C4-2B (cell line): ENCODE measurements at regions not wholly inside any gene's neighbourhood (a gene's known extent, or its start where the extent isn't known, plus 50 kb on each side); places are given as distances from the start of the nearest gene placed in this dataset.
A peak's percentile ranks its signal among the peaks of the same experiment; 100 is the strongest.

Source experiments
- H3K27ac ChIP-seq: fragments of 450-650 bp; 2 replicates; pipeline ENCODE4 v1.5.1; 2017
- ZFX ChIP-seq: fragments of 450-650 bp; IDR thresholded peaks from 2 replicates; pipeline ENCODE4 v1.6.1; 2017
- TF ChIP-seq, protein P1 (sequence below): fragments of 450-650 bp; conservative IDR thresholded peaks from 2 replicates; pipeline ENCODE4 v1.5.1; 2017; ENCODE audit warnings: mild to moderate bottlenecking

DNA sequence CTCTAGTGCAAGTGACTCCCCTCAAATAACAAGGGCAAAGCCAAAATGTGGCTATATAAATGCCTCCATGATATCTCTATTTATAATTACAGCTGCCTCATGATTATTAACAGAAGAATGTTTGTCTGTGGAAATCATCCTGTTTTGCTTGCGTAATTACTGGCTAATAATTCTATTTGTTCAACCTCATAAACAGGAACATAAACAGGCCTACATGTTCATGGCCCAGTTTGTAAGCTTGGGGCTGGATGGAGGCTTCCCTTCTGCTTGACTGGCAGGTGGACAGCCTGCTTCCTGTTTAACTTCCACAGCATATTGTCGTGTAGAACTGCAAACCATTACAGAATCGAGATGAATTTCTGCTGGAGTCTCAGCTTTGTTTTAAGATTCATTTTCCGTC is 766.0 kb upstream of the MAP3K7 start:
- TF ChIP-seq, protein P1, sequence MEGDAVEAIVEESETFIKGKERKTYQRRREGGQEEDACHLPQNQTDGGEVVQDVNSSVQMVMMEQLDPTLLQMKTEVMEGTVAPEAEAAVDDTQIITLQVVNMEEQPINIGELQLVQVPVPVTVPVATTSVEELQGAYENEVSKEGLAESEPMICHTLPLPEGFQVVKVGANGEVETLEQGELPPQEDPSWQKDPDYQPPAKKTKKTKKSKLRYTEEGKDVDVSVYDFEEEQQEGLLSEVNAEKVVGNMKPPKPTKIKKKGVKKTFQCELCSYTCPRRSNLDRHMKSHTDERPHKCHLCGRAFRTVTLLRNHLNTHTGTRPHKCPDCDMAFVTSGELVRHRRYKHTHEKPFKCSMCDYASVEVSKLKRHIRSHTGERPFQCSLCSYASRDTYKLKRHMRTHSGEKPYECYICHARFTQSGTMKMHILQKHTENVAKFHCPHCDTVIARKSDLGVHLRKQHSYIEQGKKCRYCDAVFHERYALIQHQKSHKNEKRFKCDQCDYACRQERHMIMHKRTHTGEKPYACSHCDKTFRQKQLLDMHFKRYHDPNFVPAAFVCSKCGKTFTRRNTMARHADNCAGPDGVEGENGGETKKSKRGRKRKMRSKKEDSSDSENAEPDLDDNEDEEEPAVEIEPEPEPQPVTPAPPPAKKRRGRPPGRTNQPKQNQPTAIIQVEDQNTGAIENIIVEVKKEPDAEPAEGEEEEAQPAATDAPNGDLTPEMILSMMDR = no peak
- TF ChIP-seq ZFX = no peak
- no peak overlapping the region for H3K27ac ChIP-seq

DNA sequence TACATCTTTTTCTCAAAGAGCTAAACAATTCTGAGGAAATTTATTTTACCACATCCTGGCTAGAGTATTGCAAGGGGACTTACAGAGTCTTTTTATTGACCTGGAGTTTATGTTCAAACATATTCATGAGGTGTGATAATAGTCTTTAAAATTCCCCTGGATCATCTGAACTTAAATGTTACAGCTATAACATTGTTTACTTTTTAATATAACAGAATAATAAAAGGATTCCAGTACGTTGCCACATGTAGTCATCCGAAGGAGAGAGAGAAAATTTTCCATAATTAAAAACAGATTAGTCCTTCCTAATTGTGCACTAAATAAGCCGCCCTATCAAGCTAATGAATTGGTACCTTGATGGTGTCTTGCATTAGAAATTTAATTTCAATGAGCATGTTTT is 765.4 kb upstream of the MAP3K7 start:
- no peak overlapping the region for H3K27ac ChIP-seq
- TF ChIP-seq, protein P1 = no peak
- TF ChIP-seq ZFX = no peak

DNA sequence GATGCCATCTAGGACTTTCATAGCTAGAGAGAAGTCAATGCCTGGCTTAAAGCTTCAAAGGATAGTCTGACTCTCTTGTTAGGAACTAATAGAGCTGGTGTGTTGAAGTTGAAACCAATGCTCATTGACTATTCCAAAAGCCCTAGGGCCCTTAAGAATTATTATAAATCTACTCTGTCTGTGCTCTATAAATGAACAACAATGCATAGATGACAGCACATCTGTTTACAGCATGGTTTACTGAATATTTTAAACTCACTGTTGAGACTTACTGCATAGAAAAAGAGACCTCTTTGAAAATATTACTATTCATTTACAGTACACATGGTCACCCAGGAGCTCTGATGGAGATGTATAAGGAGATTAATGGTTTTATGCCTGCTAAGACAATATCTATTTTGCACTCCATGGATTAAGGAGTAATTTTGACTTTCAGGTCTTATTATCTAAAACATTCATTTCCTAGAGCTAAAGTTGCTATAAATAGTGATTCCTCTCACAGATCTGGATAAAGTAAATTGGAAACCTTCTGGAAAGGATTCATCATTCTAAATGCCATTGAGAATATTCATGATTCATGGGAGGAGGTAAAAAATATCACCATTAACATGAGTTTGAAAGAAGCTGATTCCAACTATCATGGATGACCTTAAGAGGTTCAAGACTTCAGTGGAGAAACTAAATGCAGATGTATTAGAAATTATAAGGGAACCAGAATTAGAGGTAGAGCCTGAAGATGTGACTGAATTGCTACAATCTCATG is 763.5 kb upstream of the MAP3K7 start:
- H3K27ac ChIP-seq = no peak overlapping the region
- TF ChIP-seq, protein P1 = no peak
- no peak for TF ChIP-seq ZFX

DNA sequence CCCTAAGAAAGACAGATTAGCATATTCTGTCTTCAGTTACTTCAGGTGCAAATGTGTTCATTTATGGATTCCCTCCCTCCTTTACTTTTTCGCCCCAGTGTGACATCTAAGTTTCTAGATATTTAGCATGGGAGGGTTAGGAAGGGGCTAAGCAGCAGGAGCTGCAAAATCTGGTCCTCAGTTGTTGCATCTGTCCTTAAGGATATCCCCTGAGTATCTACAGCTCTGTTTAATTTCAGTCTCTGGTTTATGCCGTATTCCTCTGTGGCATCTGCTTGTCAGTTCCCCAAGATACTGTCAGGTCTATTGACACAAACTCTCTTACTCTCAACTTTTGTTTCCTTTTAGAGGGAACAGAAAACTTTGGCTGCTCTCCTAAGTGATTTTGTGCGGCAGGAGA is 754.6 kb upstream of the MAP3K7 start:
- no peak overlapping the region for H3K27ac ChIP-seq
- TF ChIP-seq ZFX = no peak
- TF ChIP-seq, protein P1 = no peak

DNA sequence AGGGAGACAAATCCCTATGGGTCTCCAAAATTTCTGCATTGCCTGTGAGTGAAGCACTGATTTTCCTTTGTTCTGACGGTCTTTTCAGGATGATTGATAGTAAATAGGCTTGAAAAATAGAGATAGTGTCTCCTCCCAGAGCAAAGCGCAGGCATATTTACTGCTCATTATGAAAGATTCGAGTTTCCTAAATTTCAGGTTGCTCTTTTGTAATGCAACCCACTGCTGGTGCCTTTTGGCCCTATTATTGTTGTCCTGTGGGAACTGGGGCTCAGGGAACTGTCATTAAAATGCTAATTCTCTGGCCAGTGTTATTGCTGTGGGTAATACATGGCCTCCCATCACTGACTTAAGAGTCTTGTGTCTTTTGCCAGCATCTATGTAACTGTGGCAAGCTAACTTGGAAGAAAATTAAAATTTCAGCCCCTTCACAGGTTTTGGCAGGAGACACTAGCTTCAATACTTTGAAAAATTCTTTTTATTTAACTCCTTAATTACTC is 754.1 kb upstream of the MAP3K7 start:
- no peak for TF ChIP-seq ZFX
- TF ChIP-seq, protein P1 = no peak
- no peak overlapping the region for H3K27ac ChIP-seq

DNA sequence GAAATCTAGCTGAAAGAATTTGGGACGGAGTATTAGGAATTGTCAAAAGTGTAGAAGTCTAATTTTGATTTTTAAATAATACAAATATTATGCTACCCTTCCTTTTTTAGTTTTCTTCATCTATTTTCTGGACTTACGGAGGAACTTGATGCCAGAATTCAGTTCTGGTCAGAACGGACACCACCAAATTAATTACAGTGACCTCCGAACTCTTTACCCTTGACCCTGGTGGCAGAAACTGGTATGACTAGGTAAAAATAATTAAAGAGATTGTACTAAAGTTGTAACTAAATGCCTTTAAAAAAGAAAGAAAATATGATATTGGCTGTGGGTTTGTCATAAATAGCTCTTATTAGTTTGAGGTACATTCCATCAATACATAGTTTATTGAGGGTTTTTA is 751.1 kb upstream of the MAP3K7 start:
- no peak for TF ChIP-seq ZFX
- TF ChIP-seq, protein P1 = peak; percentile 30
- no peak overlapping the region for H3K27ac ChIP-seq

DNA sequence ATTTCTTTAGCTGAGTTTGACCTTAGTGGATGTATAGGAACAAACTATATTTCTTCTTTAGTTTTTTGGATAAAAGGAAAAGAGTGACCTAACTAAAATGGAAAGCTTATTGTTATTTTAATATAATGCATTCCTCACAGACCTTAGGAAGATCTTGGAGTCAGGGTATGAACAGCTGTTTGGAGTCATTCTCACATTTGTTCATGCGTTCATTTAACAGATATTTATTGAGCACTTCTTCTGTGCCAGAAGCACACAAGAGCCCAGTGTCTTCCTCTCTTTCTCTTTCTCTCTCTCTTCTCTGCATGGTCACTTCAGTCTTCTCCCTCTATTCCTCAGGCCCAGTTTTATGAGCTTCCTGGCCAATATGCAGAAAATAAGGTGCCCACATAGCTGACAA is 744.0 kb upstream of the MAP3K7 start:
- no peak overlapping the region for H3K27ac ChIP-seq

More for the DNA sequence above, 744.0 kb upstream of the MAP3K7 start:
- TF ChIP-seq, protein P1 = no peak
- no peak for TF ChIP-seq ZFX
